ENCODE measurements at regions not wholly inside any gene's neighbourhood (a gene's known extent, or its start where the extent isn't known, plus 50 kb on each side); places are given as distances from the start of the nearest gene placed in this dataset.

GRCh38 chr4:22903913-22904312 lies 211.2 kb downstream of the GBA3 start:
- H3K27ac ChIP-seq (ENCODE audit: low read length): no peak overlapping the region
- no peak overlapping the region for H3K4me2 ChIP-seq (ENCODE audit: low read length)
- no peaks in the 10 kb centered on the region for H3F3A ChIP-seq (ENCODE audit: low read length, unreplicated experiment)
- H3K9me3 ChIP-seq (ENCODE audit: low read length): no peaks in the 10 kb centered on the region
- POLR2A ChIA-PET (ENCODE audit: unreplicated experiment): no interaction called here
- DNase-seq (no peak), ATAC-seq (no peak)
- no TSS peak for BruUV-seq (replicated peaks)
- no peaks in the 10 kb centered on the region for H3K9me2 ChIP-seq (replicated peaks; ENCODE audit: low read length)
- no peak for TF ChIP-seq EZH2 (IDR thresholded peaks at IDR 0.05; ENCODE audit: low read length, unreplicated experiment)
- no peak for TF ChIP-seq CTCF (conservative IDR thresholded peaks at IDR 0.05; ENCODE audit: low read depth, low read length)
- TF ChIP-seq EZH2phosphoT487 (IDR thresholded peaks at IDR 0.05; ENCODE audit: borderline replicate concordance, low read length): no peak
- H3K27me3 ChIP-seq (ENCODE audit: low read length): no peaks in the 10 kb centered on the region
- H3K4me3 ChIP-seq (ENCODE audit: low read length): no peak overlapping the region
- no peaks in the 10 kb centered on the region for H3K4me1 ChIP-seq (ENCODE audit: insufficient read depth, low read length)
- no peaks in the 10 kb centered on the region for H3K36me3 ChIP-seq (ENCODE audit: low read depth, low read length)
- intact Hi-C loops (cut with micrococcal nuclease): no loop called here
- H3K79me2 ChIP-seq (ENCODE audit: low read length): no peaks in the 10 kb centered on the region
- H2AFZ ChIP-seq (ENCODE audit: low read length): no peak overlapping the region
- H4K20me1 ChIP-seq (ENCODE audit: low read length): no peaks in the 10 kb centered on the region
- CTCF ChIA-PET: no interaction called here
- H3K9ac ChIP-seq (ENCODE audit: low read length): no peak overlapping the region

GRCh38 chr4:22901631-22902030 lies 208.9 kb downstream of the GBA3 start:
- H3K27me3 ChIP-seq (ENCODE audit: low read length): no peaks in the 10 kb centered on the region
- no peaks in the 10 kb centered on the region for H3K79me2 ChIP-seq (ENCODE audit: low read length)
- no peaks in the 10 kb centered on the region for H3K9me2 ChIP-seq (replicated peaks; ENCODE audit: low read length)
- no peak overlapping the region for H2AFZ ChIP-seq (ENCODE audit: low read length)
- POLR2A ChIA-PET (ENCODE audit: unreplicated experiment): no interaction called here
- no peak overlapping the region for H3K4me2 ChIP-seq (ENCODE audit: low read length)
- DNase-seq (no peak), ATAC-seq (no peak)
- H3K9ac ChIP-seq (ENCODE audit: low read length): no peak overlapping the region
- no TSS peak for BruUV-seq (replicated peaks)
- intact Hi-C loops (cut with micrococcal nuclease): no loop called here
- TF ChIP-seq CTCF (conservative IDR thresholded peaks at IDR 0.05; ENCODE audit: low read depth, low read length) (no peak), EZH2phosphoT487 (IDR thresholded peaks at IDR 0.05; ENCODE audit: borderline replicate concordance, low read length) (no peak), EZH2 (IDR thresholded peaks at IDR 0.05; ENCODE audit: low read length, unreplicated experiment) (no peak)
- CTCF ChIA-PET: no interaction called here
- H3K27ac ChIP-seq (ENCODE audit: low read length): no peak overlapping the region
- H3K4me3 ChIP-seq (ENCODE audit: low read length): no peak overlapping the region
- H4K20me1 ChIP-seq (ENCODE audit: low read length): no peaks in the 10 kb centered on the region
- no peaks in the 10 kb centered on the region for H3K4me1 ChIP-seq (ENCODE audit: insufficient read depth, low read length)
- no peaks in the 10 kb centered on the region for H3K9me3 ChIP-seq (ENCODE audit: low read length)
- no peaks in the 10 kb centered on the region for H3F3A ChIP-seq (ENCODE audit: low read length, unreplicated experiment)
- H3K36me3 ChIP-seq (ENCODE audit: low read depth, low read length): no peaks in the 10 kb centered on the region

GRCh38 chr4:22900876-22901275 lies 208.1 kb downstream of the GBA3 start:
- ChIA-PET POLR2A (ENCODE audit: unreplicated experiment) (no interaction called here), CTCF (no interaction called here)
- Histone ChIP-seq H3K4me2 (ENCODE audit: low read length) (no peak overlapping the region), H3K4me1 (ENCODE audit: insufficient read depth, low read length) (no peaks in the 10 kb centered on the region), H3K9me3 (ENCODE audit: low read length) (no peaks in the 10 kb centered on the region), H3K9ac (ENCODE audit: low read length) (no peak overlapping the region), H3K27ac (ENCODE audit: low read length) (no peak overlapping the region), H2AFZ (ENCODE audit: low read length) (no peak overlapping the region), H3K4me3 (ENCODE audit: low read length) (no peak overlapping the region), H3F3A (ENCODE audit: low read length, unreplicated experiment) (no peaks in the 10 kb centered on the region), H3K79me2 (ENCODE audit: low read length) (no peaks in the 10 kb centered on the region), H3K9me2 (replicated peaks; ENCODE audit: low read length) (no peaks in the 10 kb centered on the region), H3K36me3 (ENCODE audit: low read depth, low read length) (no peaks in the 10 kb centered on the region), H4K20me1 (ENCODE audit: low read length) (no peaks in the 10 kb centered on the region), H3K27me3 (ENCODE audit: low read length) (no peaks in the 10 kb centered on the region; the same call in 1 of the 2 replicates)
- TF ChIP-seq CTCF (conservative IDR thresholded peaks at IDR 0.05; ENCODE audit: low read depth, low read length) (no peak), EZH2phosphoT487 (IDR thresholded peaks at IDR 0.05; ENCODE audit: borderline replicate concordance, low read length) (no peak), EZH2 (IDR thresholded peaks at IDR 0.05; ENCODE audit: low read length, unreplicated experiment) (no peak)
- intact Hi-C loops (cut with micrococcal nuclease): no loop called here
- BruUV-seq (replicated peaks): no TSS peak
- no peak for ATAC-seq
- no peak for DNase-seq

Data from PC-3 (cell line).